ENCODE measurements at regions not wholly inside any gene's neighbourhood (a gene's known extent, or its start where the extent isn't known, plus 50 kb on each side); places are given as distances from the start of the nearest gene placed in this dataset.

- TF ChIP-seq CTCF (conservative IDR thresholded peaks at IDR 0.05; ENCODE audit: low read length) (no peak), EZH2phosphoT487 (IDR thresholded peaks at IDR 0.05; ENCODE audit: borderline replicate concordance) (no peak)
Measured at GRCh38 chr5:135218486-135218755, 180.6 kb downstream of the MACROH2A1 start.
